RWPE2 (cell line): ENCODE measurements at regions not wholly inside any gene's neighbourhood (a gene's known extent, or its start where the extent isn't known, plus 50 kb on each side); places are given as distances from the start of the nearest gene placed in this dataset.
A peak's percentile ranks its signal among the peaks of the same experiment; 100 is the strongest.

Experiments
- ATAC-seq: fragments of 200-7000 bp; cut with Tn5 transposase; 3 replicates; pipeline ENCODE4 v1.9.1; 2021; ENCODE audit warnings: low read depth
- DNase-seq: peaks from one replicate; pipeline ENCODE4 v3.0.0-alpha.2; 2020; ENCODE audit warnings: low spot score
- H3K27ac ChIP-seq: fragments of 450-650 bp; 2 replicates; pipeline ENCODE4 v1.5.1; 2017; ENCODE audit warnings: mild to moderate bottlenecking; ENCODE audit not compliant: poor library complexity, severe bottlenecking
- H3K27me3 ChIP-seq: fragments of 250-450 bp; sonication (Bioruptor Pico); 2 replicates; pipeline ENCODE4 v1.5.1; 2021; ENCODE audit warnings: mild to moderate bottlenecking, moderate library complexity; ENCODE audit not compliant: insufficient read depth, poor library complexity, severe bottlenecking
- H3K36me3 ChIP-seq: fragments of 250-450 bp; sonication (Bioruptor Pico); 2 replicates; pipeline ENCODE4 v1.5.1; 2020; ENCODE audit warnings: low read depth, mild to moderate bottlenecking, moderate library complexity
- H3K4me1 ChIP-seq: fragments of 250-450 bp; sonication (Bioruptor Pico); 2 replicates; pipeline ENCODE4 v1.5.1; 2021; ENCODE audit warnings: mild to moderate bottlenecking, moderate library complexity; ENCODE audit not compliant: insufficient read depth, poor library complexity, severe bottlenecking
- H3K4me3 ChIP-seq: fragments of 250-450 bp; sonication (Bioruptor Pico); 2 replicates; pipeline ENCODE4 v1.5.1; 2021; ENCODE audit warnings: mild to moderate bottlenecking, moderate library complexity; ENCODE audit not compliant: severe bottlenecking
- H3K9me3 ChIP-seq: fragments of 250-450 bp; sonication (Bioruptor Pico); 2 replicates; pipeline ENCODE4 v1.5.1; 2021; ENCODE audit warnings: mild to moderate bottlenecking, moderate library complexity; ENCODE audit not compliant: severe bottlenecking
- TF ChIP-seq, protein P1 (sequence below): fragments of 450-650 bp; IDR thresholded peaks from one replicate; pipeline ENCODE4 v1.5.1; 2017; ENCODE audit warnings: mild to moderate bottlenecking, moderate library complexity; ENCODE audit not compliant: poor library complexity, severe bottlenecking

DNA sequence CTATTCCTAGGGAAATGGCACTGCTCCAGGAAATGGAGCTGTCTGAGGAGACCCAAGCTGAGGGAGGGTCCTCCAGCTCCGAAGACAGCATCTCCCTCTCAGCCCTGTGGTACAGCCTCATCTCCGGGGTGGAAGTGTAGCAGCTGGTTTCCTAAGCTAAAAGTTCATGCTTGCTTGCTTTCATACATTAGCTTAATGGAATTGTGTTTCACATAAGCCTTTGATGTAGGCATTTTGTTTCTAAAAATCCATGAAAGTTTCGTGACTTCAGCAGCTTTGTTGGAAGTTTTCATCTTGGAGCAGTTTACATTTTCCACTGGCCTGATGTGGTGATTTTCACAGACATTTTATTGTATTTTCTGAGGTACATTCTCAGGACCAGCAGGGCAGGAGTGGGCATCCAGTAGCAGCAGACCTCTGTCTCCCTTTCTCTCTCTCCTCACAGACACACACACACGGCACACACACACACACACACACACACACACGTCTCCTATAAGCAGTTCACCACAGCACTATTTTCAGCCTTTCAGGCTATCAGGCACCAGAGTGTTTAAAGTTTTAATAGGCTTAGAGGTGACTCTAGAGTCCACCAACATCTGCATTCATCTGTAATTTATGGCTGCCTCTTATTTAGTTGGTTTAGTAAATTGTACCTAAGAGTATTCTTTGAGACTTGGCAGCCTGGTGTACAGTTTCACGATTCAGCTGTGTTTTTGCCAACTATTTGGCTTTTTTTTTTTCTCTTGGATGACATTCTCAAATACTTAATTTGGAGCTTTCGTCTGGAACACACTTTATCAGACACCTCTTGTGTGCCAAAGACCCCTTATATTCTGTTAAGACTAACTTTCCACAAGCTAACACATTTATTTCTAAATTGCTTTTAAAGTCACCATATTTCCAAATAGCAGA, 225.8 kb upstream of the SFRP2 start:
- Histone ChIP-seq H3K9me3 (no peaks in the 10 kb centered on the region), H3K27ac (no peak overlapping the region), H3K4me1 (peaks cover 4% of the 10 kb centered on the region), H3K36me3 (no peaks in the 10 kb centered on the region), H3K27me3 (no peaks in the 10 kb centered on the region), H3K4me3 (no peak overlapping the region)
- no peak for DNase-seq
- TF ChIP-seq, protein P1, sequence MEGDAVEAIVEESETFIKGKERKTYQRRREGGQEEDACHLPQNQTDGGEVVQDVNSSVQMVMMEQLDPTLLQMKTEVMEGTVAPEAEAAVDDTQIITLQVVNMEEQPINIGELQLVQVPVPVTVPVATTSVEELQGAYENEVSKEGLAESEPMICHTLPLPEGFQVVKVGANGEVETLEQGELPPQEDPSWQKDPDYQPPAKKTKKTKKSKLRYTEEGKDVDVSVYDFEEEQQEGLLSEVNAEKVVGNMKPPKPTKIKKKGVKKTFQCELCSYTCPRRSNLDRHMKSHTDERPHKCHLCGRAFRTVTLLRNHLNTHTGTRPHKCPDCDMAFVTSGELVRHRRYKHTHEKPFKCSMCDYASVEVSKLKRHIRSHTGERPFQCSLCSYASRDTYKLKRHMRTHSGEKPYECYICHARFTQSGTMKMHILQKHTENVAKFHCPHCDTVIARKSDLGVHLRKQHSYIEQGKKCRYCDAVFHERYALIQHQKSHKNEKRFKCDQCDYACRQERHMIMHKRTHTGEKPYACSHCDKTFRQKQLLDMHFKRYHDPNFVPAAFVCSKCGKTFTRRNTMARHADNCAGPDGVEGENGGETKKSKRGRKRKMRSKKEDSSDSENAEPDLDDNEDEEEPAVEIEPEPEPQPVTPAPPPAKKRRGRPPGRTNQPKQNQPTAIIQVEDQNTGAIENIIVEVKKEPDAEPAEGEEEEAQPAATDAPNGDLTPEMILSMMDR: no peak
- ATAC-seq: no peak

DNA sequence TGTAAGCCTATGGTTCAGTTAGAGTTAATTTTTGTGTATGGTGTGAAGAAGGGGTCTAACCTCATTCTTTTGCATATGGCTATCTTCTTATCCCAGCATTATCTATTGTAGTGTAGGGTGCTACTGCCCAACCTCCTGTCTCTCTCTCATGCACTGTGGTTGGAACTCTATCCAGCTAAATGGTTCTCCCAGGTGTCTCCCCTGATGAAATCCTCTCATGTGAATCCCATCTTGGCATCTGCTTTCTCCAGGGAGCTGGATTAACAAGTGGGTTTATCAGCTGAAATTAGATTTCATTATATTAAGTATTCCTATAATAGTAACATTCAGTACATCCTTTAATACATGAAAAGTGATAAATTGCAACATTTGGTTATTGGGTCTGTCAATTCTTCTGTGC, 224.7 kb upstream of the SFRP2 start:
- DNase-seq: no peak
- H3K9me3 ChIP-seq: no peaks in the 10 kb centered on the region
- peaks cover 7% of the 10 kb centered on the region for H3K4me1 ChIP-seq
- no peak overlapping the region for H3K4me3 ChIP-seq
- H3K27me3 ChIP-seq: no peaks in the 10 kb centered on the region
- no peak for ATAC-seq
- TF ChIP-seq, protein P1: no peak
- H3K36me3 ChIP-seq: no peaks in the 10 kb centered on the region
- H3K27ac ChIP-seq: no peak overlapping the region

DNA sequence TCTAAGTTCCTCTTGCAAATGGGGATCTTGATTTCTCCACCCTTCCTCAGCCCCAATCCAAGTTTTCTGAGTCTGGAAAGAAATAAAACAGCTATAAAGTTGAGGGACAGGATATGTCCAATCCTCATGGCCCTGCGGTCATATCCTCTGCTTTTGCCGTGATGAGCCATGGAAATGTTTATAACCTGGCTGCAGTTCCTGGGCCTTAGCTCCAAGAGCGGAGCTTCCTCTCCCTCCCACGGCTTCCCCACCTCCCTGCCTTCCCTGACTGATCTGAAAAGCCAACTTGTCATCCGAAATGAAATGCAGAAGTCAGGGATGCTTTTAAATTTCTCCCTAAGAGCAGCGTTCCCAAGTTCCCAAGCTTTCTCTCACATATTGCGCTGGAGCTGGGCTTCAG, 221.5 kb upstream of the SFRP2 start:
- H3K36me3 ChIP-seq: no peaks in the 10 kb centered on the region
- H3K27ac ChIP-seq: no peak overlapping the region
- no peak for ATAC-seq
- no peak for DNase-seq
- no peak overlapping the region for H3K4me3 ChIP-seq
- H3K27me3 ChIP-seq: no peaks in the 10 kb centered on the region
- TF ChIP-seq, protein P1: no peak
- peaks cover 7% of the 10 kb centered on the region for H3K4me1 ChIP-seq
- no peaks in the 10 kb centered on the region for H3K9me3 ChIP-seq

DNA sequence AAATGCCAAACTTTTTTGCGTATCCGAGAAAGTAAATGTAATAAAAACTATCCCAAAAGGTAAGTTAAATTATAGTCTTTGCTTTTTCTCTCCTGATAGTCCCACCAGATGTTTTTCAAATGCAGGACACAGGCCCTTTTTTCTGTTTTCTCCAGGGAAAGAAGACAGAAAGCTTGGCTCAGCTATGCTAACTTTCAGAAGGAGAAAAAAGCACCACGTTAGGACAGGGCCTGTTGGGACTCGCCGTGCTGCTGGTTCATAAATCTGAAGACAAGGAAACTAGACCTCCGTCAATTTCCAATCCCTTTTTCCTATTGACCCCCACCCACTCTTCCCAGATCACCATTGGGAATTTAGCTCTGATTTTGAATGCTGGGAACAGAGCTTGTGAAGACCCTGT, 220.9 kb upstream of the SFRP2 start:
- Histone ChIP-seq H3K36me3 (no peaks in the 10 kb centered on the region), H3K4me1 (peaks cover 12% of the 10 kb centered on the region), H3K27ac (no peak overlapping the region), H3K27me3 (no peaks in the 10 kb centered on the region), H3K9me3 (no peaks in the 10 kb centered on the region), H3K4me3 (no peak overlapping the region)
- DNase-seq (no peak), ATAC-seq (no peak)
- TF ChIP-seq, protein P1: no peak

DNA sequence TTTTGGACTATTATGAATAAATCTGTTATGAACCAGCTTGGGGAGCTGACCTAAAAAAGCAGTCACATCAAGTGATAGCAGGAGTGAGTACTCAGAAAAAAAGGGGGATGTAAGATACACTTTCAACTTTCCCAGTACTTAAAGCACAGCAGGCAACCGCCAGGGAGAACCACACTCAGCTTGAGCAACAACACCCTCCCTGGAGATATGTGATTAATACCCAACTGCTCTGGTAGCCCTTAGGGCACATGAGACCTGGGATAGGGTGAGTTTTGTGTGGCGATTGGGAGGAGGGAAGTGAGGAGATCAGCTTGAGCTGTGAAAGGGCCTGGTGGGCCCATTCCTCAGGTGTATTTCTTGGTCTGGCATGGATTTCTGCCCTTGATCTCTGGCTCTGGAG, 220.3 kb upstream of the SFRP2 start:
- H3K27me3 ChIP-seq: no peaks in the 10 kb centered on the region
- no peak overlapping the region for H3K27ac ChIP-seq
- no peaks in the 10 kb centered on the region for H3K36me3 ChIP-seq
- DNase-seq (no peak), ATAC-seq (peak; percentile 69)
- TF ChIP-seq, protein P1: no peak
- peaks cover 16% of the 10 kb centered on the region for H3K4me1 ChIP-seq
- H3K4me3 ChIP-seq: no peak overlapping the region
- H3K9me3 ChIP-seq: no peaks in the 10 kb centered on the region
